ENCODE measurements at regions not wholly inside any gene's neighbourhood (a gene's known extent, or its start where the extent isn't known, plus 50 kb on each side); places are given as distances from the start of the nearest gene placed in this dataset.

GRCh38 chr16:66270333-66270927 lies 96.1 kb upstream of the CDH5 start (continued):
- TF ChIP-seq NR0B2 (CRISPR knock-in tag; IDR thresholded peaks at IDR 0.05): 0 out of 2 replicates have a peak, but pooled peaks have one; percentile 16
- 0 out of 2 replicates have a peak, but pooled peaks have one; percentile 71 for TF ChIP-seq ZNF256 (CRISPR knock-in tag; conservative IDR thresholded peaks at IDR 0.05)
- TF ChIP-seq NR1H2 (CRISPR knock-in tag; IDR thresholded peaks at IDR 0.05; ENCODE audit: borderline replicate concordance, low read depth): no peak
- TF ChIP-seq IRX3 (CRISPR knock-in tag; IDR thresholded peaks at IDR 0.05; ENCODE audit: borderline replicate concordance, low read depth): no peak
- no peak for TF ChIP-seq ISX (CRISPR knock-in tag; conservative IDR thresholded peaks at IDR 0.05)
- TF ChIP-seq, protein P1, sequence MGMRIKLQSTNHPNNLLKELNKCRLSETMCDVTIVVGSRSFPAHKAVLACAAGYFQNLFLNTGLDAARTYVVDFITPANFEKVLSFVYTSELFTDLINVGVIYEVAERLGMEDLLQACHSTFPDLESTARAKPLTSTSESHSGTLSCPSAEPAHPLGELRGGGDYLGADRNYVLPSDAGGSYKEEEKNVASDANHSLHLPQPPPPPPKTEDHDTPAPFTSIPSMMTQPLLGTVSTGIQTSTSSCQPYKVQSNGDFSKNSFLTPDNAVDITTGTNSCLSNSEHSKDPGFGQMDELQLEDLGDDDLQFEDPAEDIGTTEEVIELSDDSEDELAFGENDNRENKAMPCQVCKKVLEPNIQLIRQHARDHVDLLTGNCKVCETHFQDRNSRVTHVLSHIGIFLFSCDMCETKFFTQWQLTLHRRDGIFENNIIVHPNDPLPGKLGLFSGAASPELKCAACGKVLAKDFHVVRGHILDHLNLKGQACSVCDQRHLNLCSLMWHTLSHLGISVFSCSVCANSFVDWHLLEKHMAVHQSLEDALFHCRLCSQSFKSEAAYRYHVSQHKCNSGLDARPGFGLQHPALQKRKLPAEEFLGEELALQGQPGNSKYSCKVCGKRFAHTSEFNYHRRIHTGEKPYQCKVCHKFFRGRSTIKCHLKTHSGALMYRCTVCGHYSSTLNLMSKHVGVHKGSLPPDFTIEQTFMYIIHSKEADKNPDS (CRISPR knock-in tag; IDR thresholded peaks at IDR 0.05): no peak
- no peak for TF ChIP-seq ZNF567 (CRISPR knock-in tag; IDR thresholded peaks at IDR 0.05; ENCODE audit: borderline replicate concordance)
- no peak for TF ChIP-seq PBX3 (CRISPR knock-in tag; IDR thresholded peaks at IDR 0.05; ENCODE audit: borderline replicate concordance)
- TF ChIP-seq NFE2 (CRISPR knock-in tag; IDR thresholded peaks at IDR 0.05): no peak
- TF ChIP-seq ZSCAN21 (CRISPR knock-in tag; IDR thresholded peaks at IDR 0.05; ENCODE audit: borderline replicate concordance): peak; percentile 26; the same call in 1 of the 2 replicates
- no peak for TF ChIP-seq SNAI1 (CRISPR knock-in tag; IDR thresholded peaks at IDR 0.05; ENCODE audit: borderline replicate concordance)
- TF ChIP-seq ZNF747 (CRISPR knock-in tag; IDR thresholded peaks at IDR 0.05; ENCODE audit: borderline replicate concordance): no peak
- TF ChIP-seq ZNF317 (CRISPR knock-in tag; IDR thresholded peaks at IDR 0.05): no peak
- no peak for TF ChIP-seq CENPBD1 (CRISPR knock-in tag; IDR thresholded peaks at IDR 0.05; ENCODE audit: borderline replicate concordance, low read depth)
- no peak for TF ChIP-seq PHF20 (CRISPR knock-in tag; IDR thresholded peaks at IDR 0.05)
- TF ChIP-seq, protein P2, sequence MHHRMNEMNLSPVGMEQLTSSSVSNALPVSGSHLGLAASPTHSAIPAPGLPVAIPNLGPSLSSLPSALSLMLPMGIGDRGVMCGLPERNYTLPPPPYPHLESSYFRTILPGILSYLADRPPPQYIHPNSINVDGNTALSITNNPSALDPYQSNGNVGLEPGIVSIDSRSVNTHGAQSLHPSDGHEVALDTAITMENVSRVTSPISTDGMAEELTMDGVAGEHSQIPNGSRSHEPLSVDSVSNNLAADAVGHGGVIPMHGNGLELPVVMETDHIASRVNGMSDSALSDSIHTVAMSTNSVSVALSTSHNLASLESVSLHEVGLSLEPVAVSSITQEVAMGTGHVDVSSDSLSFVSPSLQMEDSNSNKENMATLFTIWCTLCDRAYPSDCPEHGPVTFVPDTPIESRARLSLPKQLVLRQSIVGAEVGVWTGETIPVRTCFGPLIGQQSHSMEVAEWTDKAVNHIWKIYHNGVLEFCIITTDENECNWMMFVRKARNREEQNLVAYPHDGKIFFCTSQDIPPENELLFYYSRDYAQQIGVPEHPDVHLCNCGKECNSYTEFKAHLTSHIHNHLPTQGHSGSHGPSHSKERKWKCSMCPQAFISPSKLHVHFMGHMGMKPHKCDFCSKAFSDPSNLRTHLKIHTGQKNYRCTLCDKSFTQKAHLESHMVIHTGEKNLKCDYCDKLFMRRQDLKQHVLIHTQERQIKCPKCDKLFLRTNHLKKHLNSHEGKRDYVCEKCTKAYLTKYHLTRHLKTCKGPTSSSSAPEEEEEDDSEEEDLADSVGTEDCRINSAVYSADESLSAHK (CRISPR knock-in tag; IDR thresholded peaks at IDR 0.05; ENCODE audit: borderline replicate concordance): no peak
- TF ChIP-seq, protein P3, sequence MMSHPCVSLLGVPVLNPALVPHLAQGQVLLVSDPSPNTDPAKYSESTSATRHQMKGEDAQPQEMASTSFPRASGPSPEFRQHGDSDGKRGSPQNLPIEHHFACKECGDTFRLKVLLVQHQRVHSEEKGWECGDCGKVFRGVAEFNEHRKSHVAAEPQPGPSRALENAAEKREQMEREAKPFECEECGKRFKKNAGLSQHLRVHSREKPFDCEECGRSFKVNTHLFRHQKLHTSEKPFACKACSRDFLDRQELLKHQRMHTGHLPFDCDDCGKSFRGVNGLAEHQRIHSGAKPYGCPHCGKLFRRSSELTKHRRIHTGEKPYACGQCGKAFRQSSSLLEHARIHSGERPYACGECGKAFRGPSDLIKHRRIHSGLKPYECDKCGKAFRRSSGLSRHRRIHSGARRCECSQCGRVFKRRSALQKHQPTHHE (CRISPR knock-in tag; IDR thresholded peaks at IDR 0.05; ENCODE audit: borderline replicate concordance): no peak
- no peak for TF ChIP-seq PCBP2 (optimal IDR thresholded peaks at IDR 0.05; ENCODE audit: low read depth, low read length, poor library complexity, severe bottlenecking)
- no peak for TF ChIP-seq ZNF619 (CRISPR knock-in tag; IDR thresholded peaks at IDR 0.05)
- no peak for TF ChIP-seq ZNF33A (CRISPR knock-in tag; IDR thresholded peaks at IDR 0.05; ENCODE audit: borderline replicate concordance)
- TF ChIP-seq ZNF777 (CRISPR knock-in tag; IDR thresholded peaks at IDR 0.05): peak; percentile 97
